ENCODE measurements at regions not wholly inside any gene's neighbourhood (a gene's known extent, or its start where the extent isn't known, plus 50 kb on each side); places are given as distances from the start of the nearest gene placed in this dataset.

- TF ChIP-seq CTCF (IDR thresholded peaks at IDR 0.05) = no peak
- H3K4me3 Mint-ChIP-seq = no peak overlapping the region
- H3K27ac Mint-ChIP-seq = no peak overlapping the region
- H3K27me3 Mint-ChIP-seq (ENCODE audit: low read depth, poor library complexity) = peaks cover 18% of the 10 kb centered on the region
- peaks cover 4% of the 10 kb centered on the region for H3K36me3 Mint-ChIP-seq (ENCODE audit: low read depth)
- H3K4me1 Mint-ChIP-seq = peaks cover 21% of the 10 kb centered on the region
- DNase-seq = no peak
- H3K9me3 Mint-ChIP-seq = peaks cover 14% of the 10 kb centered on the region
Observed at GRCh38 chr2:126970583-126970982, 71.9 kb downstream of the TEX51 start.

- Mint-ChIP-seq H3K27ac (no peak overlapping the region), H3K36me3 (ENCODE audit: low read depth) (no peaks in the 10 kb centered on the region), H3K4me1 (peaks cover 27% of the 10 kb centered on the region), H3K9me3 (peaks cover 8% of the 10 kb centered on the region), H3K27me3 (ENCODE audit: low read depth, poor library complexity) (peaks cover 18% of the 10 kb centered on the region), H3K4me3 (no peak overlapping the region)
- no peak for TF ChIP-seq CTCF (IDR thresholded peaks at IDR 0.05)
- no peak for DNase-seq
Observed at GRCh38 chr2:126971162-126971480, 72.4 kb downstream of the TEX51 start.

- Mint-ChIP-seq H3K27ac (no peak overlapping the region), H3K27me3 (ENCODE audit: low read depth, poor library complexity) (peaks cover 19% of the 10 kb centered on the region), H3K4me1 (peaks cover 32% of the 10 kb centered on the region), H3K36me3 (ENCODE audit: low read depth) (no peaks in the 10 kb centered on the region), H3K4me3 (no peak overlapping the region), H3K9me3 (peaks cover 5% of the 10 kb centered on the region)
- peak; percentile 82 for DNase-seq
- peak; percentile 97 for TF ChIP-seq CTCF (IDR thresholded peaks at IDR 0.05)
Observed at GRCh38 chr2:126971481-126972278, 73.0 kb downstream of the TEX51 start.

GRCh38 chr2:126972279-126972626, 73.6 kb downstream of the TEX51 start:
- peaks cover 32% of the 10 kb centered on the region for H3K4me1 Mint-ChIP-seq
- peak; percentile 10 for TF ChIP-seq CTCF (IDR thresholded peaks at IDR 0.05)
- no peak overlapping the region for H3K4me3 Mint-ChIP-seq
- DNase-seq = no peak
- peaks cover under 1% of the 10 kb centered on the region for H3K9me3 Mint-ChIP-seq
- peaks cover 19% of the 10 kb centered on the region for H3K27me3 Mint-ChIP-seq (ENCODE audit: low read depth, poor library complexity)
- H3K27ac Mint-ChIP-seq = no peak overlapping the region
- no peaks in the 10 kb centered on the region for H3K36me3 Mint-ChIP-seq (ENCODE audit: low read depth)

- no peak for TF ChIP-seq CTCF (IDR thresholded peaks at IDR 0.05)
- Mint-ChIP-seq H3K9me3 (no peaks in the 10 kb centered on the region), H3K27me3 (ENCODE audit: low read depth, poor library complexity) (peaks cover 19% of the 10 kb centered on the region), H3K36me3 (ENCODE audit: low read depth) (no peaks in the 10 kb centered on the region), H3K27ac (no peak overlapping the region), H3K4me1 (peaks cover 37% of the 10 kb centered on the region), H3K4me3 (no peak overlapping the region)
- no peak for DNase-seq
Observed at GRCh38 chr2:126973745-126974144, 75.1 kb downstream of the TEX51 start.
